A549 (cell line): ENCODE measurements at regions not wholly inside any gene's neighbourhood (a gene's known extent, or its start where the extent isn't known, plus 50 kb on each side); places are given as distances from the start of the nearest gene placed in this dataset.
"Not testable (repeated sequence)": the region's sequence is repeated elsewhere in the genome, so short reads cannot be mapped to it uniquely, and the experiment has no call there.

Experiments used
- ATAC-seq, 2 experiments: fragments of 200-7000 bp in 1 of 2; fragments of >200 bp in 1 of 2; cut with Nextera tagmentation in 1 of 2; cut with Tn5 transposase in 1 of 2; 3 replicates each; pipeline versions ENCODE4 v1.8.0 to v1.9.1; 2018 to 2020; ENCODE audit warnings: mild to moderate bottlenecking in 1 of 2, moderate library complexity in 1 of 2
- CTCF ChIA-PET: fragments of 300-600 bp; sonication (Branson Sonifier 250); formaldehyde crosslinking; extraction: SDS; loops from one replicate; lab custom pipeline; 2021; ENCODE audit warnings: antibody characterized with exemption, inconsistent platforms; lab: Yijun Ruan, JAX
- POLR2A ChIA-PET: fragments of 350-600 bp; formaldehyde crosslinking; extraction: SDS; loops from one replicate; lab custom pipeline; 2021; ENCODE audit warnings: antibody characterized with exemption, inconsistent platforms; lab: Yijun Ruan, JAX
- DNase-seq, 2 experiments: peaks; one replicate each; pipeline versions ENCODE4 v3.0.0 to v3.0.0-alpha.2; 2011 to 2016; ENCODE audit warnings: low read depth in 1 of 2, low spot score in 1 of 2
- FAIRE-seq: peaks from 2 replicates; lab custom pipeline; 2011; peaks lifted over from hg19 to GRCh38; lab: Jason Lieb, UNC
- H3K27ac ChIP-seq, 2 experiments: fragments of >200 bp; sonication (Bioruptor Twin); formaldehyde crosslinking; 3 replicates each; pipeline ENCODE4 v1.5.1; 2016 to 2017
- H3K4me1 ChIP-seq: fragments of >200 bp; sonication (Bioruptor Twin); formaldehyde crosslinking; 3 replicates; pipeline ENCODE4 v1.6.1; 2016
- H3K4me2 ChIP-seq: fragments of >200 bp; sonication (Bioruptor Twin); formaldehyde crosslinking; 3 replicates; pipeline ENCODE4 v1.6.1; 2016
- H3K4me3 ChIP-seq: fragments of >200 bp; sonication (Bioruptor Twin); formaldehyde crosslinking; 3 replicates; pipeline ENCODE4 v1.5.1; 2016
- H3K9me3 ChIP-seq: fragments of >200 bp; sonication (Bioruptor Twin); formaldehyde crosslinking; 3 replicates; pipeline ENCODE4 v1.6.1; 2016
- BHLHE40 ChIP-seq: IDR thresholded peaks from 2 replicates; pipeline ENCODE4 v1.6.1; 2012; ENCODE audit warnings: low read depth, low read length, inconsistent platforms
- CBX8 ChIP-seq: fragments of 200-600 bp; sonication (generic); IDR thresholded peaks from 2 replicates; pipeline ENCODE4 v1.6.1; 2016
- CEBPB ChIP-seq, 2 experiments: fragments of >200 bp in 1 of 2; sonication (Bioruptor Twin) in 1 of 2; formaldehyde crosslinking in 1 of 2; IDR thresholded peaks; 2 replicates each; pipeline ENCODE4 v1.6.1; 2012 to 2016
- E2F6 ChIP-seq: IDR thresholded peaks from 2 replicates; pipeline ENCODE4 v1.6.1; 2012; ENCODE audit warnings: low read depth, borderline replicate concordance
- EP300 ChIP-seq, 2 experiments: fragments of >200 bp; sonication (Bioruptor Twin); formaldehyde crosslinking; IDR thresholded peaks; 2 replicates in 1 of 2; 3 replicates in 1 of 2; pipeline ENCODE4 v1.6.1; 2016 to 2017
- ESRRA ChIP-seq: fragments of 150-350 bp; IDR thresholded peaks from 2 replicates; pipeline ENCODE4 v1.6.1; 2014; ENCODE audit warnings: mild to moderate bottlenecking, low read length, borderline replicate concordance
- JUNB ChIP-seq: fragments of >200 bp; sonication (Bioruptor Twin); formaldehyde crosslinking; IDR thresholded peaks from 2 replicates; pipeline ENCODE4 v1.6.1; 2016
- NPAS2 ChIP-seq: fragments of 250-450 bp; sonication (Bioruptor Pico); IDR thresholded peaks from 2 replicates; pipeline ENCODE4 v1.8.0; 2022; ENCODE audit warnings: mild to moderate bottlenecking, moderate library complexity, borderline replicate concordance
- POLR2AphosphoS2 ChIP-seq: conservative IDR thresholded peaks from 2 replicates; pipeline ENCODE4 v1.6.1; 2012; ENCODE audit warnings: low read length, improper control_type of control experiment, inconsistent platforms
- RNF2 ChIP-seq: fragments of 200-600 bp; sonication (generic); IDR thresholded peaks from 2 replicates; pipeline ENCODE4 v1.6.1; 2016; ENCODE audit warnings: low read depth, mild to moderate bottlenecking, antibody characterized with exemption, moderate library complexity, borderline replicate concordance
- SMC3 ChIP-seq: fragments of >200 bp; sonication (Bioruptor Twin); formaldehyde crosslinking; IDR thresholded peaks from 3 replicates; pipeline ENCODE4 v1.6.1; 2018; ENCODE audit warnings: inconsistent platforms
- ZFP36 ChIP-seq: fragments of 450-650 bp; IDR thresholded peaks from 2 replicates; pipeline ENCODE4 v1.6.1; 2014; ENCODE audit warnings: borderline replicate concordance; ENCODE audit not compliant: partially characterized antibody
- ZNF302 ChIP-seq: fragments of 250-450 bp; sonication (Bioruptor Pico); IDR thresholded peaks from 2 replicates; pipeline ENCODE4 v1.9.0; 2021; ENCODE audit warnings: inconsistent platforms, mild to moderate bottlenecking, moderate library complexity
- WGBS: methylation state at CpG from one replicate; pipeline ENCODE4 v1.1.6; 2017; ENCODE audit errors: missing lambda C conversion rate; 5-methylcytosine and 5-hydroxymethylcytosine counted together
- TF ChIP-seq, protein P1 (sequence below): fragments of >200 bp; sonication (Bioruptor Twin); formaldehyde crosslinking; IDR thresholded peaks from 3 replicates; pipeline ENCODE4 v1.6.1; 2016
- TF ChIP-seq, protein P2 (sequence below): fragments of 250-450 bp; sonication (Bioruptor Pico); IDR thresholded peaks from 2 replicates; pipeline ENCODE4 v1.5.0; 2020; ENCODE audit warnings: low read depth, mild to moderate bottlenecking, moderate library complexity
- TF ChIP-seq, protein P3 (sequence below): fragments of 200-600 bp; sonication (generic); IDR thresholded peaks from 2 replicates; pipeline ENCODE4 v1.6.1; 2016; ENCODE audit warnings: antibody characterized with exemption, mild to moderate bottlenecking, moderate library complexity

DNA sequence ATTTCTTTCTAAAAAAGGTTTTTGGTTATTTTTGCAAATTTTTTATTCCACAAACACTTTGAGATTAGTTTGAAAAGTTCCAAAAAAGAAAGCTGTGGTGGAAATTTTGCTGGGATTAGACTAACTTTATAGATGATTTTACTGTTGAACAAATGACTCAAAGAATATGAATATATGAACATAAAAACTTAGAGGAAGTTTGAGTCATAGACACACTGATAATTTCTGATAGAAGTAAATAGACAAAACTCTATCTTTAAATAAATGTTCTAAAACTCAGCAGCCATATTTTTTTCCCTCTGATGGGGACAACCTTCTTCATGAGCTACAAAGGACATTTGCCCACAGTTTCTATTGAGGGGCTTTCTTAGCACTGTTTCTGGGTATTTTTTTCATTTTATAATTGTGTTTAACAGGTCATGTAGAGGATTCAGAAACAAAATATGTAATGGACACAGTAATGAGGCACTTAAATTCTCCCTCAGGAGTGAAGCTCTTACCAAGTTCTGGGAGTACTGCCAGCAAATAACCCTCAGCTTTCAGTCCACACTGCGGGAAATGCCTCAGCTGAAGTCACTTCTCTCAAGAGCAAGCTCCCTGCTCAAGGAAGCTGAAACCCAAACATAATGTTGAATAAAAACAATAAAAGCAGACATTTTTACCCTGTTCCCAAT lies 157.6 kb downstream of the NFKBIZ start (continued):
- TF ChIP-seq ESRRA: no peak
- TF ChIP-seq, all 56 proteins: peak for 3

- H3K9me3 ChIP-seq, H3K4me3 ChIP-seq, CTCF ChIA-PET, ATAC-seq, POLR2A ChIA-PET, FAIRE-seq, H3K4me2 ChIP-seq, DNase-seq: not testable (repeated sequence)
- H3K27ac ChIP-seq: peak overlapping the region in 1 of 2 experiments; percentile 4; a peak in 2 of 6 replicates
- WGBS: 80% methylated on average over 11 of the region's 11 CpGs
- H3K4me1 ChIP-seq: peaks cover 14% of the 10 kb centered on the region; the same call in 2 of the 3 replicates
These were observed 159.1 kb downstream of the NFKBIZ start for GRCh38 chr3:102008436-102008835.

DNA sequence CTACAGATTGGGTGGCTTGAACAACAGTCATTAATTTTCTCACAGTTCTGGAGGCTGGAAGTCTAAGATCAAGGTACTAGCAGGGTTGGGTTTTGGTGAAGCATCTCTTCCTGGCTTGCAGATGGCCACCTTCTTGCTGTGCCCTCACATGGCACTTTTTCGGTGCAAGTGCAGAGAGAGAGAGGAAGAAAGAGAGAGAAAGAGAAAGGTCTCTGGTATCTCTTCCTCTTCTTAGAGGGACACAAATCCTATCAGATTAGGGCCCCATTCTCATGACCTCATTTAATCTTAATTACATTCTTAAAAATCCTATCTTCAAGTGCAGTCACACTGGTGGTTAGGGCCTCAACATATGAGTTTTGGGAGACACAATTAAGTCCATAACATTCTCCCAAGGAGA lies 167.1 kb downstream of the NFKBIZ start:
- POLR2A ChIA-PET: no interaction called here
- Histone ChIP-seq H3K4me3 (no peak overlapping the region), H3K27ac (no peak overlapping the region), H3K4me1 (no peaks in the 10 kb centered on the region), H3K4me2 (no peak overlapping the region), H3K9me3 (no peaks in the 10 kb centered on the region)
- no peak for ATAC-seq
- DNase-seq: no peak
- no peak for FAIRE-seq
- CTCF ChIA-PET: interaction anchor here (1.2 kb wide), 1 partner anchor 209 kb away, joined by 3 read pairs; no protein-coding TSS in a partner anchor
- 64% methylated on average over 1 of the region's 1 CpG for WGBS
- TF ChIP-seq NPAS2 (CRISPR knock-in tag) (no peak), E2F6 (no peak), ZFP36 (no peak), POLR2AphosphoS2 (no peak), RNF2 (no peak), ZNF302 (no peak)
- TF ChIP-seq, protein P1, sequence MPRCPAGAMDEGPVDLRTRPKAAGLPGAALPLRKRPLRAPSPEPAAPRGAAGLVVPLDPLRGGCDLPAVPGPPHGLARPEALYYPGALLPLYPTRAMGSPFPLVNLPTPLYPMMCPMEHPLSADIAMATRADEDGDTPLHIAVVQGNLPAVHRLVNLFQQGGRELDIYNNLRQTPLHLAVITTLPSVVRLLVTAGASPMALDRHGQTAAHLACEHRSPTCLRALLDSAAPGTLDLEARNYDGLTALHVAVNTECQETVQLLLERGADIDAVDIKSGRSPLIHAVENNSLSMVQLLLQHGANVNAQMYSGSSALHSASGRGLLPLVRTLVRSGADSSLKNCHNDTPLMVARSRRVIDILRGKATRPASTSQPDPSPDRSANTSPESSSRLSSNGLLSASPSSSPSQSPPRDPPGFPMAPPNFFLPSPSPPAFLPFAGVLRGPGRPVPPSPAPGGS: no peak

- H3K4me3 ChIP-seq: no peak overlapping the region
- H3K9me3 ChIP-seq: no peaks in the 10 kb centered on the region
- H3K27ac ChIP-seq: no peak overlapping the region
- TF ChIP-seq SMC3: no peak
- no peak for TF ChIP-seq JUNB
- TF ChIP-seq, protein P2, sequence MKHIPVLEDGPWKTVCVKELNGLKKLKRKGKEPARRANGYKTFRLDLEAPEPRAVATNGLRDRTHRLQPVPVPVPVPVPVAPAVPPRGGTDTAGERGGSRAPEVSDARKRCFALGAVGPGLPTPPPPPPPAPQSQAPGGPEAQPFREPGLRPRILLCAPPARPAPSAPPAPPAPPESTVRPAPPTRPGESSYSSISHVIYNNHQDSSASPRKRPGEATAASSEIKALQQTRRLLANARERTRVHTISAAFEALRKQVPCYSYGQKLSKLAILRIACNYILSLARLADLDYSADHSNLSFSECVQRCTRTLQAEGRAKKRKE (CRISPR knock-in tag): no peak
- TF ChIP-seq CBX8: no peak
- no peak for TF ChIP-seq RNF2
- TF ChIP-seq, protein P3, sequence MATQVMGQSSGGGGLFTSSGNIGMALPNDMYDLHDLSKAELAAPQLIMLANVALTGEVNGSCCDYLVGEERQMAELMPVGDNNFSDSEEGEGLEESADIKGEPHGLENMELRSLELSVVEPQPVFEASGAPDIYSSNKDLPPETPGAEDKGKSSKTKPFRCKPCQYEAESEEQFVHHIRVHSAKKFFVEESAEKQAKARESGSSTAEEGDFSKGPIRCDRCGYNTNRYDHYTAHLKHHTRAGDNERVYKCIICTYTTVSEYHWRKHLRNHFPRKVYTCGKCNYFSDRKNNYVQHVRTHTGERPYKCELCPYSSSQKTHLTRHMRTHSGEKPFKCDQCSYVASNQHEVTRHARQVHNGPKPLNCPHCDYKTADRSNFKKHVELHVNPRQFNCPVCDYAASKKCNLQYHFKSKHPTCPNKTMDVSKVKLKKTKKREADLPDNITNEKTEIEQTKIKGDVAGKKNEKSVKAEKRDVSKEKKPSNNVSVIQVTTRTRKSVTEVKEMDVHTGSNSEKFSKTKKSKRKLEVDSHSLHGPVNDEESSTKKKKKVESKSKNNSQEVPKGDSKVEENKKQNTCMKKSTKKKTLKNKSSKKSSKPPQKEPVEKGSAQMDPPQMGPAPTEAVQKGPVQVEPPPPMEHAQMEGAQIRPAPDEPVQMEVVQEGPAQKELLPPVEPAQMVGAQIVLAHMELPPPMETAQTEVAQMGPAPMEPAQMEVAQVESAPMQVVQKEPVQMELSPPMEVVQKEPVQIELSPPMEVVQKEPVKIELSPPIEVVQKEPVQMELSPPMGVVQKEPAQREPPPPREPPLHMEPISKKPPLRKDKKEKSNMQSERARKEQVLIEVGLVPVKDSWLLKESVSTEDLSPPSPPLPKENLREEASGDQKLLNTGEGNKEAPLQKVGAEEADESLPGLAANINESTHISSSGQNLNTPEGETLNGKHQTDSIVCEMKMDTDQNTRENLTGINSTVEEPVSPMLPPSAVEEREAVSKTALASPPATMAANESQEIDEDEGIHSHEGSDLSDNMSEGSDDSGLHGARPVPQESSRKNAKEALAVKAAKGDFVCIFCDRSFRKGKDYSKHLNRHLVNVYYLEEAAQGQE: no peak
- TF ChIP-seq EP300 (IDR thresholded peaks at IDR 0.05): no peak
- TF ChIP-seq BHLHE40: no peak
- TF ChIP-seq CEBPB (IDR thresholded peaks at IDR 0.05): no peak
- H3K4me1 ChIP-seq: no peaks in the 10 kb centered on the region
- ATAC-seq: no peak
- no peak for DNase-seq
- no peak for FAIRE-seq
- ChIA-PET POLR2A (no interaction called here), CTCF (interaction anchor here (1.1 to 1.2 kb wide), 2 partner anchors 12 to 208 kb away, joined by 3 read pairs; no protein-coding TSS in a partner anchor)
- WGBS: 48% methylated on average over 2 of the region's 2 CpGs
- no peak overlapping the region for H3K4me2 ChIP-seq
These were observed 168.5 kb downstream of the NFKBIZ start for GRCh38 chr3:102017784-102018183.
